Astrocyte (in vitro differentiated cells and primary cell): ENCODE measurements at regions not wholly inside any gene's neighbourhood (a gene's known extent, or its start where the extent isn't known, plus 50 kb on each side); places are given as distances from the start of the nearest gene placed in this dataset.

Experiments
- DNase-seq: peaks from one replicate; pipeline ENCODE4 v3.0.0-alpha.2; 2010; ENCODE audit warnings: low read depth
- FAIRE-seq: peaks from 2 replicates; lab custom pipeline; 2011; peaks lifted over from hg19 to GRCh38; lab: Jason Lieb, UNC
- H2AFZ ChIP-seq: 2 replicates; pipeline ENCODE4 v1.6.0; 2012; ENCODE audit warnings: low read depth, low read length, inconsistent platforms
- H3K27ac ChIP-seq: 2 replicates; pipeline ENCODE4 v1.5.1; 2011; ENCODE audit warnings: low read depth, low read length, inconsistent platforms
- H3K27me3 ChIP-seq: 2 replicates; pipeline ENCODE4 v1.6.0; 2011; ENCODE audit warnings: low read length, inconsistent platforms; ENCODE audit not compliant: insufficient read depth
- H3K36me3 ChIP-seq: 2 replicates; pipeline ENCODE4 v1.5.1; 2011; ENCODE audit warnings: low read length, inconsistent platforms; ENCODE audit not compliant: insufficient read depth
- H3K4me1 ChIP-seq: 2 replicates; pipeline ENCODE4 v1.5.1; 2011; ENCODE audit warnings: low read length, inconsistent platforms; ENCODE audit not compliant: insufficient read depth
- H3K4me2 ChIP-seq: 2 replicates; pipeline ENCODE4 v1.6.0; 2012; ENCODE audit warnings: low read length, inconsistent platforms
- H3K4me3 ChIP-seq: 2 replicates; pipeline ENCODE4 v1.5.1; 2011; ENCODE audit warnings: low read depth, mild to moderate bottlenecking, low read length, inconsistent platforms; ENCODE audit not compliant: insufficient read depth
- H3K79me2 ChIP-seq: 2 replicates; pipeline ENCODE4 v1.6.0; 2012; ENCODE audit warnings: mild to moderate bottlenecking, low read length, inconsistent platforms; ENCODE audit not compliant: insufficient read depth
- H3K9ac ChIP-seq: 2 replicates; pipeline ENCODE4 v1.6.0; 2012; ENCODE audit warnings: mild to moderate bottlenecking, low read length, inconsistent platforms
- H3K9me3 ChIP-seq: 2 replicates; pipeline ENCODE4 v1.5.1; 2012; ENCODE audit warnings: low read depth, mild to moderate bottlenecking, low read length, inconsistent platforms; ENCODE audit not compliant: insufficient read depth
- H4K20me1 ChIP-seq: 2 replicates; pipeline ENCODE4 v1.6.0; 2012; ENCODE audit warnings: low read length, inconsistent platforms; ENCODE audit not compliant: insufficient read depth
- H3K27ac Mint-ChIP-seq: one replicate; pipeline ENCODE4 v1.8.0; 2021; ENCODE audit warnings: mild to moderate bottlenecking, mixed read lengths; ENCODE audit not compliant: unreplicated experiment
- H3K27me3 Mint-ChIP-seq: one replicate; pipeline ENCODE4 v1.8.0; 2021; ENCODE audit warnings: low read depth, mixed read lengths; ENCODE audit not compliant: unreplicated experiment
- H3K36me3 Mint-ChIP-seq: one replicate; pipeline ENCODE4 v1.8.0; 2021; ENCODE audit warnings: low read depth, mixed read lengths; ENCODE audit not compliant: unreplicated experiment
- H3K4me1 Mint-ChIP-seq: one replicate; pipeline ENCODE4 v1.8.0; 2021; ENCODE audit warnings: low read depth, mixed read lengths; ENCODE audit not compliant: unreplicated experiment
- H3K4me3 Mint-ChIP-seq: one replicate; pipeline ENCODE4 v1.8.0; 2021; ENCODE audit warnings: mild to moderate bottlenecking, moderate library complexity, mixed read lengths; ENCODE audit not compliant: unreplicated experiment
- H3K9me3 Mint-ChIP-seq: one replicate; pipeline ENCODE4 v1.8.0; 2021; ENCODE audit warnings: mild to moderate bottlenecking, mixed read lengths; ENCODE audit not compliant: unreplicated experiment
- EZH2 ChIP-seq: IDR thresholded peaks from 2 replicates; pipeline ENCODE4 v1.6.1; 2012; ENCODE audit warnings: mild to moderate bottlenecking, low read length, inconsistent platforms; ENCODE audit not compliant: insufficient read depth
- TF ChIP-seq, protein P1 (sequence below): IDR thresholded peaks from 2 replicates; pipeline ENCODE4 v1.5.1; 2011; ENCODE audit warnings: low read depth, mild to moderate bottlenecking, inconsistent platforms, low read length, moderate library complexity; ENCODE audit not compliant: insufficient read depth

DNA sequence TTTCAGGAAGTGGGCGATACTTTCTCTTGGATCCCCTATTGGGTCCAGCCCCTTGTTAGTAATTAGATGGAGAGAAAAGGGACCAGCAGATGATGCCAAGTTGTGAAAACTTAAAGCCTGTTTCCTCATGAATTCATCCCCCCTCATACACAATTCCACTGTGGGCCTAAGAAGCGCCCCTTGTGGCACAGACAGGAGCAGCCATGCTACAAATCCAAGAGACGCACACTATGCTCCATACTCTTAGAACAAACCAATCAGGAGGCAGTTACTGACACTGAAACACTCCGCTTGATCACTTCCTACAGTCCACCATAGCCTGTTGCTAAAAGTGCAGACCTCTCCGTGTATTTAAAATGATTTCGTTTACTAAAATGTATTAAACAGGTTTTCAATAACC is 111.3 kb upstream of the ARRDC4 start:
- Histone ChIP-seq H3K4me2 (no peak overlapping the region), H3K79me2 (no peaks in the 10 kb centered on the region), H3K27me3 (no peaks in the 10 kb centered on the region), H3K9ac (no peak overlapping the region), H3K4me3 (no peak overlapping the region), H2AFZ (no peak overlapping the region), H3K36me3 (no peaks in the 10 kb centered on the region), H3K9me3 (no peaks in the 10 kb centered on the region), H3K27ac (no peak overlapping the region), H4K20me1 (no peaks in the 10 kb centered on the region), H3K4me1 (no peaks in the 10 kb centered on the region)
- no peaks in the 10 kb centered on the region for H3K36me3 Mint-ChIP-seq
- DNase-seq (no peak), FAIRE-seq (no peak)
- H3K4me3 Mint-ChIP-seq = no peak overlapping the region
- no peak overlapping the region for H3K27ac Mint-ChIP-seq
- peaks cover 6% of the 10 kb centered on the region for H3K27me3 Mint-ChIP-seq
- peaks cover 2% of the 10 kb centered on the region for H3K9me3 Mint-ChIP-seq
- TF ChIP-seq, protein P1, sequence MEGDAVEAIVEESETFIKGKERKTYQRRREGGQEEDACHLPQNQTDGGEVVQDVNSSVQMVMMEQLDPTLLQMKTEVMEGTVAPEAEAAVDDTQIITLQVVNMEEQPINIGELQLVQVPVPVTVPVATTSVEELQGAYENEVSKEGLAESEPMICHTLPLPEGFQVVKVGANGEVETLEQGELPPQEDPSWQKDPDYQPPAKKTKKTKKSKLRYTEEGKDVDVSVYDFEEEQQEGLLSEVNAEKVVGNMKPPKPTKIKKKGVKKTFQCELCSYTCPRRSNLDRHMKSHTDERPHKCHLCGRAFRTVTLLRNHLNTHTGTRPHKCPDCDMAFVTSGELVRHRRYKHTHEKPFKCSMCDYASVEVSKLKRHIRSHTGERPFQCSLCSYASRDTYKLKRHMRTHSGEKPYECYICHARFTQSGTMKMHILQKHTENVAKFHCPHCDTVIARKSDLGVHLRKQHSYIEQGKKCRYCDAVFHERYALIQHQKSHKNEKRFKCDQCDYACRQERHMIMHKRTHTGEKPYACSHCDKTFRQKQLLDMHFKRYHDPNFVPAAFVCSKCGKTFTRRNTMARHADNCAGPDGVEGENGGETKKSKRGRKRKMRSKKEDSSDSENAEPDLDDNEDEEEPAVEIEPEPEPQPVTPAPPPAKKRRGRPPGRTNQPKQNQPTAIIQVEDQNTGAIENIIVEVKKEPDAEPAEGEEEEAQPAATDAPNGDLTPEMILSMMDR = no peak
- TF ChIP-seq EZH2 = no peak
- H3K4me1 Mint-ChIP-seq = no peaks in the 10 kb centered on the region

DNA sequence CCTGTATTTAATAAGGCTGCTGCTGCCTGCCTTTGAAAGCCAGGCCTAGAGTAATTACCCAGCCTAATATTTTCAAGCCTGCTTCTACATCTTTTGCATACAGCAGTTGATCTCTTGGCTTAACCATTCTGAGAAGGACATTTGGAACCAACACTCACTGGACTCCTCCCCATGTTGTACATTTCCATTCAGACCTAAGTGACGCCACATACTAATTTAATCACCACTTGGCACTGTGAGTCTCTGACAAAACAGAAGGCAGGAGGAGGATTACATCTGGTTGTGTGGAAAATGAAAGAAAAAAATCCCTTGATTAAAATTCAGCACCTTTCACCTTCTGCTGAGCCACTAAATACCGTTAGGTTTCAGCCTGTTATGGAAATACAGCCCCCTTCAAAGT is 102.2 kb upstream of the ARRDC4 start:
- DNase-seq = no peak
- Mint-ChIP-seq H3K36me3 (no peaks in the 10 kb centered on the region), H3K27me3 (peaks cover 9% of the 10 kb centered on the region), H3K4me3 (no peak overlapping the region), H3K9me3 (no peaks in the 10 kb centered on the region), H3K27ac (no peak overlapping the region), H3K4me1 (no peaks in the 10 kb centered on the region)
- H2AFZ ChIP-seq = no peak overlapping the region
- no peaks in the 10 kb centered on the region for H3K79me2 ChIP-seq
- no peak for FAIRE-seq
- H3K4me2 ChIP-seq = no peak overlapping the region
- no peak overlapping the region for H3K9ac ChIP-seq
- no peaks in the 10 kb centered on the region for H3K9me3 ChIP-seq
- H3K36me3 ChIP-seq = no peaks in the 10 kb centered on the region
- no peaks in the 10 kb centered on the region for H3K27me3 ChIP-seq
- no peak overlapping the region for H3K27ac ChIP-seq
- TF ChIP-seq, protein P1 = no peak
- no peak for TF ChIP-seq EZH2
- H3K4me1 ChIP-seq = no peaks in the 10 kb centered on the region
- H4K20me1 ChIP-seq = no peaks in the 10 kb centered on the region
- no peak overlapping the region for H3K4me3 ChIP-seq

DNA sequence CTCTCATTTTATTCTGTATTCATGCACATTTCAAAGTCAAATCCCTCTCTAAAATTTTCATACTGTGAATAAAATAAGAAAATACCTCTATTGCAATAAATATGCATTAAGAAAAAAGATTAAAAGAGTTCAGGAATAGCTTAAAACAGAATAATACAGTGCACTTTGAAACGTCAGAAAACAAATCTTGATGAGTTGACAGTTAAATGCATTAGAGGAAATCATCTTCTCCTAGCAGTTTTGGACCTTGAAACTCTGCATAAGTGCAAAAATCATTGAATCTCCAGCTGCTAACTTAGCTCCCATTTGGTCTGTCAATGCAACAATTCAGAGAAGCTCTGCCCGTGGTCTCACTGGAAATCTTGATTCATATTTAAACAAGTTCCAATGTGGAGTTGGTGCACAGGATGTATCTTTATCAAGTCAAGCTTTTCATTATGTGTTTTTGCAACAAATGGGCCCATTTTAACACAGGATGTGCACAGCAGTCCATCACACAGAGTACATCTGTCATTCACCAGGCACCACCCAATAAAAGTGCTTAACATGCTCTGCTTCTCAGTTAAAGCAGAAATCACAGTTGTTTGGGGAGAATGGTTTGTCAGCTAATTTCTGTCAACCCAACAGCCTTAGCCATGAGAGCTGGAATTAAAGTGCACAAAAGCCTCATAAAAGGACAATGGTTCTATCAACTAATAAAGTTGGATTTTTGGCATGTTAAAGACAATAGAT is 98.8 kb upstream of the ARRDC4 start:
- no peaks in the 10 kb centered on the region for H4K20me1 ChIP-seq
- no peak overlapping the region for H3K27ac ChIP-seq
- no peaks in the 10 kb centered on the region for H3K4me1 Mint-ChIP-seq
- H2AFZ ChIP-seq = no peak overlapping the region
- H3K79me2 ChIP-seq = no peaks in the 10 kb centered on the region
- no peak overlapping the region for H3K4me3 Mint-ChIP-seq
- H3K4me2 ChIP-seq = no peak overlapping the region
- H3K27me3 ChIP-seq = no peaks in the 10 kb centered on the region
- H3K9ac ChIP-seq = no peak overlapping the region
- H3K36me3 ChIP-seq = no peaks in the 10 kb centered on the region
- H3K27me3 Mint-ChIP-seq = peaks cover 3% of the 10 kb centered on the region
- TF ChIP-seq, protein P1 = no peak
- no peak for TF ChIP-seq EZH2
- H3K9me3 Mint-ChIP-seq = no peaks in the 10 kb centered on the region
- no peak overlapping the region for H3K4me3 ChIP-seq
- H3K4me1 ChIP-seq = no peaks in the 10 kb centered on the region
- H3K36me3 Mint-ChIP-seq = no peaks in the 10 kb centered on the region
- DNase-seq (no peak), FAIRE-seq (no peak)
- H3K27ac Mint-ChIP-seq = no peak overlapping the region
- no peaks in the 10 kb centered on the region for H3K9me3 ChIP-seq
